HEK293 (cell line): ENCODE measurements at regions not wholly inside any gene's neighbourhood (a gene's known extent, or its start where the extent isn't known, plus 50 kb on each side); places are given as distances from the start of the nearest gene placed in this dataset.

ENCODE experiments used
- CTCF ChIA-PET: fragments of 350-600 bp; formaldehyde crosslinking; extraction: SDS; loops from one replicate; lab custom pipeline; 2021; ENCODE audit warnings: antibody characterized with exemption; lab: Yijun Ruan, JAX
- POLR2A ChIA-PET: fragments of 300-600 bp; formaldehyde crosslinking; extraction: SDS; loops from one replicate; lab custom pipeline; 2020; ENCODE audit warnings: antibody characterized with exemption, inconsistent platforms; lab: Yijun Ruan, JAX
- H3K27ac ChIP-seq: fragments of 200-500 bp; sonication (Bioruptor generic); 2 replicates; pipeline ENCODE4 v1.5.1; 2014; ENCODE audit warnings: low read depth, low read length, control low read depth, inconsistent platforms; ENCODE audit errors: extremely low read depth
- H3K36me3 ChIP-seq, 2 experiments: fragments of 200-500 bp in 1 of 2; sonication (Bioruptor generic) in 1 of 2; 1 replicate in 1 of 2; 2 replicates in 1 of 2; pipeline ENCODE4 v1.5.1; 2014 to 2017; ENCODE audit warnings: inconsistent platforms in 2 of 2, low read length in 2 of 2; ENCODE audit not compliant: control insufficient read depth in 2 of 2, insufficient read depth in 1 of 2
- H3K4me1 ChIP-seq: fragments of 200-500 bp; sonication (Bioruptor generic); 2 replicates; pipeline ENCODE4 v1.5.1; 2014; ENCODE audit warnings: mild to moderate bottlenecking, low read length, inconsistent platforms; ENCODE audit not compliant: control insufficient read depth, insufficient read depth
- H3K4me3 ChIP-seq: 2 replicates; pipeline ENCODE4 v1.5.1; 2011; ENCODE audit warnings: low read depth, mild to moderate bottlenecking, control low read depth, low read length, moderate library complexity
- H3K9me3 ChIP-seq: fragments of 200-500 bp; sonication (Bioruptor generic); 2 replicates; pipeline ENCODE4 v1.5.1; 2014; ENCODE audit warnings: low read depth, low read length, inconsistent platforms; ENCODE audit not compliant: control insufficient read depth, insufficient read depth
- GLIS1 ChIP-seq: fragments of 450-650 bp; formaldehyde crosslinking; IDR thresholded peaks from 2 replicates; pipeline ENCODE4 v1.5.1; 2016; ENCODE audit warnings: missing biosample characterization, missing genetic modification characterization
- HOXA7 ChIP-seq: sonication (generic); formaldehyde crosslinking; IDR thresholded peaks from 2 replicates; pipeline ENCODE4 v1.8.1; 2022; ENCODE audit warnings: missing genetic modification reagents, borderline replicate concordance
- OSR2 ChIP-seq: fragments of 450-650 bp; formaldehyde crosslinking; IDR thresholded peaks from 2 replicates; pipeline ENCODE4 v1.5.1; 2016; ENCODE audit warnings: missing biosample characterization, missing genetic modification characterization
- WT1 ChIP-seq: fragments of 450-650 bp; formaldehyde crosslinking; IDR thresholded peaks from 2 replicates; pipeline ENCODE4 v1.5.1; 2016; ENCODE audit warnings: missing biosample characterization, missing genetic modification characterization
- ZNF121 ChIP-seq: fragments of 450-650 bp; formaldehyde crosslinking; IDR thresholded peaks from 2 replicates; pipeline ENCODE4 v1.5.1; 2016; ENCODE audit warnings: missing biosample characterization, missing genetic modification characterization
- ZNF37A ChIP-seq: fragments of 450-650 bp; IDR thresholded peaks from 2 replicates; pipeline ENCODE4 v1.5.1; 2018; ENCODE audit warnings: missing biosample characterization, missing genetic modification characterization
- ZNF558 ChIP-seq: fragments of 450-650 bp; formaldehyde crosslinking; IDR thresholded peaks from 2 replicates; pipeline ENCODE4 v1.5.1; 2016; ENCODE audit warnings: missing biosample characterization, missing genetic modification characterization
- ZNF560 ChIP-seq: fragments of 450-650 bp; formaldehyde crosslinking; IDR thresholded peaks from 2 replicates; pipeline ENCODE4 v1.5.1; 2017; ENCODE audit warnings: missing biosample characterization, missing genetic modification characterization, borderline replicate concordance
- ZNF670 ChIP-seq: fragments of 450-650 bp; formaldehyde crosslinking; IDR thresholded peaks from 2 replicates; pipeline ENCODE4 v1.5.1; 2016; ENCODE audit warnings: missing biosample characterization, missing genetic modification characterization, low read depth
- ZNF776 ChIP-seq: fragments of 450-650 bp; formaldehyde crosslinking; IDR thresholded peaks from 2 replicates; pipeline ENCODE4 v1.5.0; 2017; ENCODE audit warnings: missing biosample characterization, missing genetic modification characterization, borderline replicate concordance
- ZNF791 ChIP-seq: fragments of 450-650 bp; formaldehyde crosslinking; IDR thresholded peaks from 2 replicates; pipeline ENCODE4 v1.5.1; 2016; ENCODE audit warnings: missing biosample characterization, missing genetic modification characterization
- TF ChIP-seq, protein P1 (sequence below): fragments of 450-650 bp; formaldehyde crosslinking; IDR thresholded peaks from 2 replicates; pipeline ENCODE4 v1.5.1; 2017; ENCODE audit warnings: missing biosample characterization, mild to moderate bottlenecking, missing genetic modification characterization, moderate library complexity
- TF ChIP-seq, protein P2 (sequence below): fragments of 450-650 bp; formaldehyde crosslinking; IDR thresholded peaks from 2 replicates; pipeline ENCODE4 v1.5.1; 2016; ENCODE audit warnings: missing biosample characterization, missing genetic modification characterization, low read depth
- TF ChIP-seq, protein P3 (sequence below): fragments of 450-650 bp; formaldehyde crosslinking; IDR thresholded peaks from 2 replicates; pipeline ENCODE4 v1.5.1; 2016; ENCODE audit warnings: missing biosample characterization, missing genetic modification characterization, low read depth
- TF ChIP-seq, protein P4 (sequence below): fragments of 450-650 bp; formaldehyde crosslinking; IDR thresholded peaks from 2 replicates; pipeline ENCODE4 v1.5.1; 2016; ENCODE audit warnings: missing biosample characterization, missing genetic modification characterization
- TF ChIP-seq, protein P5 (sequence below): fragments of 450-650 bp; formaldehyde crosslinking; IDR thresholded peaks from 2 replicates; pipeline ENCODE4 v1.5.1; 2017; ENCODE audit warnings: missing biosample characterization, missing genetic modification characterization
- TF ChIP-seq, protein P6 (sequence below): fragments of 450-650 bp; formaldehyde crosslinking; IDR thresholded peaks from 2 replicates; pipeline ENCODE4 v1.5.1; 2016; ENCODE audit warnings: missing biosample characterization, missing genetic modification characterization
- TF ChIP-seq, protein P7 (sequence below): fragments of 450-650 bp; formaldehyde crosslinking; IDR thresholded peaks from 2 replicates; pipeline ENCODE4 v1.5.1; 2016; ENCODE audit warnings: missing biosample characterization, missing genetic modification characterization

GRCh38 chr10:128861018-128861901 lies 605.8 kb upstream of the MGMT start:
- no peak overlapping the region for H3K4me3 ChIP-seq
- ChIA-PET CTCF (interaction anchor here (0.7 to 2.0 kb wide), 3 partner anchors 21 to 230 kb away, joined by 3 to 9 read pairs (median 4); no protein-coding TSS in a partner anchor), POLR2A (no interaction called here)
- no peaks in the 10 kb centered on the region for H3K4me1 ChIP-seq
- H3K36me3 ChIP-seq: no peaks in the 10 kb centered on the region
- H3K9me3 ChIP-seq: no peaks in the 10 kb centered on the region
- TF ChIP-seq, protein P1, sequence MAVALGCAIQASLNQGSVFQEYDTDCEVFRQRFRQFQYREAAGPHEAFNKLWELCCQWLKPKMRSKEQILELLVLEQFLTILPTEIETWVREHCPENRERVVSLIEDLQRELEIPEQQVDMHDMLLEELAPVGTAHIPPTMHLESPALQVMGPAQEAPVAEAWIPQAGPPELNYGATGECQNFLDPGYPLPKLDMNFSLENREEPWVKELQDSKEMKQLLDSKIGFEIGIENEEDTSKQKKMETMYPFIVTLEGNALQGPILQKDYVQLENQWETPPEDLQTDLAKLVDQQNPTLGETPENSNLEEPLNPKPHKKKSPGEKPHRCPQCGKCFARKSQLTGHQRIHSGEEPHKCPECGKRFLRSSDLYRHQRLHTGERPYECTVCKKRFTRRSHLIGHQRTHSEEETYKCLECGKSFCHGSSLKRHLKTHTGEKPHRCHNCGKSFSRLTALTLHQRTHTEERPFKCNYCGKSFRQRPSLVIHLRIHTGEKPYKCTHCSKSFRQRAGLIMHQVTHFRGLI (tag by site-specific recombination): no peak
- TF ChIP-seq, protein P2, sequence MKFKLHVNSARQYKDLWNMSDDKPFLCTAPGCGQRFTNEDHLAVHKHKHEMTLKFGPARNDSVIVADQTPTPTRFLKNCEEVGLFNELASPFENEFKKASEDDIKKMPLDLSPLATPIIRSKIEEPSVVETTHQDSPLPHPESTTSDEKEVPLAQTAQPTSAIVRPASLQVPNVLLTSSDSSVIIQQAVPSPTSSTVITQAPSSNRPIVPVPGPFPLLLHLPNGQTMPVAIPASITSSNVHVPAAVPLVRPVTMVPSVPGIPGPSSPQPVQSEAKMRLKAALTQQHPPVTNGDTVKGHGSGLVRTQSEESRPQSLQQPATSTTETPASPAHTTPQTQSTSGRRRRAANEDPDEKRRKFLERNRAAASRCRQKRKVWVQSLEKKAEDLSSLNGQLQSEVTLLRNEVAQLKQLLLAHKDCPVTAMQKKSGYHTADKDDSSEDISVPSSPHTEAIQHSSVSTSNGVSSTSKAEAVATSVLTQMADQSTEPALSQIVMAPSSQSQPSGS (tag by site-specific recombination): no peak
- TF ChIP-seq ZNF791 (tag by site-specific recombination) (no peak), OSR2 (tag by site-specific recombination) (no peak), ZNF670 (no peak), ZNF121 (no peak), ZNF37A (tag by site-specific recombination) (no peak), HOXA7 (CRISPR knock-in tag) (no peak), GLIS1 (tag by site-specific recombination) (no peak), ZNF560 (tag by site-specific recombination) (no peak), WT1 (tag by site-specific recombination) (no peak), ZNF776 (no peak), ZNF558 (tag by site-specific recombination) (no peak)
- TF ChIP-seq, protein P3, sequence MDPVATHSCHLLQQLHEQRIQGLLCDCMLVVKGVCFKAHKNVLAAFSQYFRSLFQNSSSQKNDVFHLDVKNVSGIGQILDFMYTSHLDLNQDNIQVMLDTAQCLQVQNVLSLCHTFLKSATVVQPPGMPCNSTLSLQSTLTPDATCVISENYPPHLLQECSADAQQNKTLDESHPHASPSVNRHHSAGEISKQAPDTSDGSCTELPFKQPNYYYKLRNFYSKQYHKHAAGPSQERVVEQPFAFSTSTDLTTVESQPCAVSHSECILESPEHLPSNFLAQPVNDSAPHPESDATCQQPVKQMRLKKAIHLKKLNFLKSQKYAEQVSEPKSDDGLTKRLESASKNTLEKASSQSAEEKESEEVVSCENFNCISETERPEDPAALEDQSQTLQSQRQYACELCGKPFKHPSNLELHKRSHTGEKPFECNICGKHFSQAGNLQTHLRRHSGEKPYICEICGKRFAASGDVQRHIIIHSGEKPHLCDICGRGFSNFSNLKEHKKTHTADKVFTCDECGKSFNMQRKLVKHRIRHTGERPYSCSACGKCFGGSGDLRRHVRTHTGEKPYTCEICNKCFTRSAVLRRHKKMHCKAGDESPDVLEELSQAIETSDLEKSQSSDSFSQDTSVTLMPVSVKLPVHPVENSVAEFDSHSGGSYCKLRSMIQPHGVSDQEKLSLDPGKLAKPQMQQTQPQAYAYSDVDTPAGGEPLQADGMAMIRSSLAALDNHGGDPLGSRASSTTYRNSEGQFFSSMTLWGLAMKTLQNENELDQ (tag by site-specific recombination): no peak
- TF ChIP-seq, protein P4, sequence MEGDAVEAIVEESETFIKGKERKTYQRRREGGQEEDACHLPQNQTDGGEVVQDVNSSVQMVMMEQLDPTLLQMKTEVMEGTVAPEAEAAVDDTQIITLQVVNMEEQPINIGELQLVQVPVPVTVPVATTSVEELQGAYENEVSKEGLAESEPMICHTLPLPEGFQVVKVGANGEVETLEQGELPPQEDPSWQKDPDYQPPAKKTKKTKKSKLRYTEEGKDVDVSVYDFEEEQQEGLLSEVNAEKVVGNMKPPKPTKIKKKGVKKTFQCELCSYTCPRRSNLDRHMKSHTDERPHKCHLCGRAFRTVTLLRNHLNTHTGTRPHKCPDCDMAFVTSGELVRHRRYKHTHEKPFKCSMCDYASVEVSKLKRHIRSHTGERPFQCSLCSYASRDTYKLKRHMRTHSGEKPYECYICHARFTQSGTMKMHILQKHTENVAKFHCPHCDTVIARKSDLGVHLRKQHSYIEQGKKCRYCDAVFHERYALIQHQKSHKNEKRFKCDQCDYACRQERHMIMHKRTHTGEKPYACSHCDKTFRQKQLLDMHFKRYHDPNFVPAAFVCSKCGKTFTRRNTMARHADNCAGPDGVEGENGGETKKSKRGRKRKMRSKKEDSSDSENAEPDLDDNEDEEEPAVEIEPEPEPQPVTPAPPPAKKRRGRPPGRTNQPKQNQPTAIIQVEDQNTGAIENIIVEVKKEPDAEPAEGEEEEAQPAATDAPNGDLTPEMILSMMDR (tag by site-specific recombination): no peak
- TF ChIP-seq, protein P5, sequence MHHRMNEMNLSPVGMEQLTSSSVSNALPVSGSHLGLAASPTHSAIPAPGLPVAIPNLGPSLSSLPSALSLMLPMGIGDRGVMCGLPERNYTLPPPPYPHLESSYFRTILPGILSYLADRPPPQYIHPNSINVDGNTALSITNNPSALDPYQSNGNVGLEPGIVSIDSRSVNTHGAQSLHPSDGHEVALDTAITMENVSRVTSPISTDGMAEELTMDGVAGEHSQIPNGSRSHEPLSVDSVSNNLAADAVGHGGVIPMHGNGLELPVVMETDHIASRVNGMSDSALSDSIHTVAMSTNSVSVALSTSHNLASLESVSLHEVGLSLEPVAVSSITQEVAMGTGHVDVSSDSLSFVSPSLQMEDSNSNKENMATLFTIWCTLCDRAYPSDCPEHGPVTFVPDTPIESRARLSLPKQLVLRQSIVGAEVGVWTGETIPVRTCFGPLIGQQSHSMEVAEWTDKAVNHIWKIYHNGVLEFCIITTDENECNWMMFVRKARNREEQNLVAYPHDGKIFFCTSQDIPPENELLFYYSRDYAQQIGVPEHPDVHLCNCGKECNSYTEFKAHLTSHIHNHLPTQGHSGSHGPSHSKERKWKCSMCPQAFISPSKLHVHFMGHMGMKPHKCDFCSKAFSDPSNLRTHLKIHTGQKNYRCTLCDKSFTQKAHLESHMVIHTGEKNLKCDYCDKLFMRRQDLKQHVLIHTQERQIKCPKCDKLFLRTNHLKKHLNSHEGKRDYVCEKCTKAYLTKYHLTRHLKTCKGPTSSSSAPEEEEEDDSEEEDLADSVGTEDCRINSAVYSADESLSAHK (tag by site-specific recombination): no peak
- TF ChIP-seq, protein P6, sequence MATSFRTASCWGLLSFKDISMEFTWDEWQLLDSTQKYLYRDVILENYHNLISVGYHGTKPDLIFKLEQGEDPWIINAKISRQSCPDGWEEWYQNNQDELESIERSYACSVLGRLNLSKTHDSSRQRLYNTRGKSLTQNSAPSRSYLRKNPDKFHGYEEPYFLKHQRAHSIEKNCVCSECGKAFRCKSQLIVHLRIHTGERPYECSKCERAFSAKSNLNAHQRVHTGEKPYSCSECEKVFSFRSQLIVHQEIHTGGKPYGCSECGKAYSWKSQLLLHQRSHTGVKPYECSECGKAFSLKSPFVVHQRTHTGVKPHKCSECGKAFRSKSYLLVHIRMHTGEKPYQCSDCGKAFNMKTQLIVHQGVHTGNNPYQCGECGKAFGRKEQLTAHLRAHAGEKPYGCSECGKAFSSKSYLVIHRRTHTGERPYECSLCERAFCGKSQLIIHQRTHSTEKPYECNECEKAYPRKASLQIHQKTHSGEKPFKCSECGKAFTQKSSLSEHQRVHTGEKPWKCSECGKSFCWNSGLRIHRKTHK (tag by site-specific recombination): no peak
- TF ChIP-seq, protein P7, sequence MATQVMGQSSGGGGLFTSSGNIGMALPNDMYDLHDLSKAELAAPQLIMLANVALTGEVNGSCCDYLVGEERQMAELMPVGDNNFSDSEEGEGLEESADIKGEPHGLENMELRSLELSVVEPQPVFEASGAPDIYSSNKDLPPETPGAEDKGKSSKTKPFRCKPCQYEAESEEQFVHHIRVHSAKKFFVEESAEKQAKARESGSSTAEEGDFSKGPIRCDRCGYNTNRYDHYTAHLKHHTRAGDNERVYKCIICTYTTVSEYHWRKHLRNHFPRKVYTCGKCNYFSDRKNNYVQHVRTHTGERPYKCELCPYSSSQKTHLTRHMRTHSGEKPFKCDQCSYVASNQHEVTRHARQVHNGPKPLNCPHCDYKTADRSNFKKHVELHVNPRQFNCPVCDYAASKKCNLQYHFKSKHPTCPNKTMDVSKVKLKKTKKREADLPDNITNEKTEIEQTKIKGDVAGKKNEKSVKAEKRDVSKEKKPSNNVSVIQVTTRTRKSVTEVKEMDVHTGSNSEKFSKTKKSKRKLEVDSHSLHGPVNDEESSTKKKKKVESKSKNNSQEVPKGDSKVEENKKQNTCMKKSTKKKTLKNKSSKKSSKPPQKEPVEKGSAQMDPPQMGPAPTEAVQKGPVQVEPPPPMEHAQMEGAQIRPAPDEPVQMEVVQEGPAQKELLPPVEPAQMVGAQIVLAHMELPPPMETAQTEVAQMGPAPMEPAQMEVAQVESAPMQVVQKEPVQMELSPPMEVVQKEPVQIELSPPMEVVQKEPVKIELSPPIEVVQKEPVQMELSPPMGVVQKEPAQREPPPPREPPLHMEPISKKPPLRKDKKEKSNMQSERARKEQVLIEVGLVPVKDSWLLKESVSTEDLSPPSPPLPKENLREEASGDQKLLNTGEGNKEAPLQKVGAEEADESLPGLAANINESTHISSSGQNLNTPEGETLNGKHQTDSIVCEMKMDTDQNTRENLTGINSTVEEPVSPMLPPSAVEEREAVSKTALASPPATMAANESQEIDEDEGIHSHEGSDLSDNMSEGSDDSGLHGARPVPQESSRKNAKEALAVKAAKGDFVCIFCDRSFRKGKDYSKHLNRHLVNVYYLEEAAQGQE (tag by site-specific recombination): no peak
- TF ChIP-seq, all 188 proteins: peak for 0
- H3K27ac ChIP-seq: no peak overlapping the region
